Skeletal muscle tissue (tissue), 3 donors: ENCODE measurements at regions not wholly inside any gene's neighbourhood (a gene's known extent, or its start where the extent isn't known, plus 50 kb on each side); places are given as distances from the start of the nearest gene placed in this dataset.

ENCODE experiments used
- H3K27ac ChIP-seq: one replicate; pipeline ENCODE4 v1.7.0; 2013; ENCODE audit warnings: mild to moderate bottlenecking, low read depth, low read length, inconsistent platforms
- H3K27me3 ChIP-seq, 3 donors: one replicate each; pipeline ENCODE4 v1.7.0; 2013; ENCODE audit warnings: low read length in 3 of 3; ENCODE audit not compliant: control insufficient read depth in 3 of 3, insufficient read depth in 3 of 3
- H3K36me3 ChIP-seq, 3 donors: one replicate each; pipeline ENCODE4 v1.7.0; 2013; ENCODE audit warnings: low read length in 3 of 3; ENCODE audit not compliant: control insufficient read depth in 3 of 3, insufficient read depth in 3 of 3
- H3K4me1 ChIP-seq, 3 donors: one replicate each; pipeline ENCODE4 v1.7.0; 2013; ENCODE audit warnings: low read length in 3 of 3, mild to moderate bottlenecking in 3 of 3; ENCODE audit not compliant: control insufficient read depth in 3 of 3, insufficient read depth in 3 of 3
- H3K4me3 ChIP-seq, 3 donors: one replicate each; pipeline ENCODE4 v1.7.0; 2013; ENCODE audit warnings: low read length in 3 of 3
- H3K9ac ChIP-seq, 3 donors: one replicate each; pipeline ENCODE4 v1.7.0; 2013; ENCODE audit warnings: low read length in 3 of 3, mild to moderate bottlenecking in 3 of 3, moderate library complexity in 2 of 3, low read depth in 1 of 3
- H3K9me3 ChIP-seq, 3 donors: one replicate each; pipeline ENCODE4 v1.7.0; 2013; ENCODE audit warnings: low read length in 3 of 3; ENCODE audit not compliant: control insufficient read depth in 3 of 3
- donor health status: Osteomylitis.

DNA sequence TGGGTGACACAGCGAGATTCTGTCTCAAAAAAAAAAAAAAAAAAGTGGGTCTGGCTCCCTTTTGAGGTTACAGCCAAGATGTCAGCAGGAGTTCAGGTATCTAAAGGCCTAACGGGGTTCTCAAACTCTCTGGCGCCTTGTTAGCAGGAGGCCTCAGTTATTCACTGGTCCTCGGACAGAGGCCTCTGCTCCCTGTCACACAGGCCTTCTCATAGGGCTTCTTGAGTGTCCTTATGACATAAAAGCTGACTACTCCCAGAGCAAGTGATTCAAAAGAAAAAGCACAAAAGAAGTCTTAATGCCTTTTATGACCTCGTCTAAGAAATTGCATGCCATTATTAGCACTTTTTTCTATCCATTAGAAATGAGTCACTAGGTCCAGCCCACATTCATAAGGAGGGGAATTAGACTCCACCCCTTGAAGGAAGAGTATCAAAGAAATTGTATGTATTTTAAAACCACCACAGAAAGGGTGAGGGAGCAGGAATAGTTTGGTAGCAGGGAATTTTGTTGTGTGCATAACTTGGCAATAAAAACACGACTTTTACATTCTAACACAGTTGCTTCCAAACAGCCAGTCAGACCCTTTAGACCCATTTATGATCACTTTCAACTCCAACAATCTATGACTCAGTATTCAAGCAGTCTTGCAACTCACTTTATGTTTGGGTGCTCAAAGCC is 90.3 kb downstream of the MEX3B start:
- no peak overlapping the region for H3K27ac ChIP-seq
- H3K4me3 ChIP-seq, result no peak overlapping the region
- H3K36me3 ChIP-seq, result no peaks in the 10 kb centered on the region
- no peaks in the 10 kb centered on the region for H3K9me3 ChIP-seq
- H3K9ac ChIP-seq, result no peak overlapping the region
- H3K4me1 ChIP-seq, result no peaks in the 10 kb centered on the region
- no peaks in the 10 kb centered on the region for H3K27me3 ChIP-seq

DNA sequence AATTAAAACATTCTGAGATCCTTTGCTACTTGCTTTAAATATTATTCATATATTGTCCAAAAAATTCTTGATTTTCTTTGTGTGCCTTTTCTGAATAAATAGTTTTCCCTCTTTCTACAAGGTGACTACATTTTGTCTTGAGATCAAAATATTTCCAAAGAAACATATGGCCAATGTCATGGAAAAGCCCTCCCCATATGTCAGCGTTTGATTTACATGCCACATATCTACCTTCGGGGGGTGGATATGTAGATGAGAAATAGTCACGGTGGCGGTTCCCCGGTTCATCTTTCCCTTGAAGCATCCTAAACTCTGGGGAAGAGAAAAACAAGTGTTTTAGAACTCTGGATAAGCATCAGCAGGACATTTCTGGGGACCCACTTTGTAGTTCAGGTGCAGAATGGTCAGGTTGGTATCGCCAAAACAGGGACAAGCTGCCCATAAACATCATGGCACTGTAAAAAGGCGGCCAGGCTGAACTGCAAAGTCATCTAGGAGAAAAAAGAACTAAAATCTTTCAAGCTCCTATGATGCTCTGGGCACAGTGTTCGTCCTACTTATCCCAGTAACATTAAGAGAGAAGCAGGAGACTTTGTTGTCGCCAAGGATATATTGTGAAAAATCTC is 91.5 kb downstream of the MEX3B start:
- no peak overlapping the region for H3K27ac ChIP-seq
- no peak overlapping the region for H3K9ac ChIP-seq
- H3K4me1 ChIP-seq, result no peaks in the 10 kb centered on the region
- no peaks in the 10 kb centered on the region for H3K9me3 ChIP-seq
- no peak overlapping the region for H3K4me3 ChIP-seq
- H3K36me3 ChIP-seq, result no peaks in the 10 kb centered on the region
- H3K27me3 ChIP-seq, result no peaks in the 10 kb centered on the region

DNA sequence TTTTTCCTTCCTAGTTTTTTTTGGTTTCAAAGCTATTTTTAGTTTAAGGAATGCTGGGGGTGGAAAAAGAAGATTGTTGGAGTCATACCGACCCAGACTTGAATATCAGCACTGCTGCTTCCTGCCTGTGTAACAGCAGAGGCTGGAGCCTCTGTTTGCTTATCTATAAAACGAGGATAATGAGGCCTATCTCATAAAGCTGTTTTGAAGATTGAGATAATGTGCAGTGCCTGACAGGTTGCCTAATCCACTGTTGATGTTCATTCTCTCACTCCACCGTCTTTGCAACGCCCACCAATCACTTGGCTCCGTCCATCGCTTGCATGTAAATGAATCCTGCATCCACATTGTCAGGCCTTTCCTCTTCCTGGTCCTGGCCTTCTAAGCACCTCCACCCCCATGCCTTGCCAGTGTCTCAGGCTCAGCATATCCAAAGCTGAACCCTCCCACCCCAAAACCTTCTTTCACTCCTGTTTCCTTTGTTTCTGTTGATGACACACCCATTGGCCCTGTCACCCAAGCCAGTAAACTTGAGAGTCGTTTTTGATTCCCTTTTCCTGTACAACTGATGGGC is 94.9 kb downstream of the MEX3B start:
- Histone ChIP-seq H3K4me3 (no peak overlapping the region), H3K9ac (no peak overlapping the region), H3K36me3 (no peaks in the 10 kb centered on the region), H3K9me3 (no peaks in the 10 kb centered on the region), H3K27me3 (no peaks in the 10 kb centered on the region), H3K4me1 (no peaks in the 10 kb centered on the region), H3K27ac (no peak overlapping the region)

DNA sequence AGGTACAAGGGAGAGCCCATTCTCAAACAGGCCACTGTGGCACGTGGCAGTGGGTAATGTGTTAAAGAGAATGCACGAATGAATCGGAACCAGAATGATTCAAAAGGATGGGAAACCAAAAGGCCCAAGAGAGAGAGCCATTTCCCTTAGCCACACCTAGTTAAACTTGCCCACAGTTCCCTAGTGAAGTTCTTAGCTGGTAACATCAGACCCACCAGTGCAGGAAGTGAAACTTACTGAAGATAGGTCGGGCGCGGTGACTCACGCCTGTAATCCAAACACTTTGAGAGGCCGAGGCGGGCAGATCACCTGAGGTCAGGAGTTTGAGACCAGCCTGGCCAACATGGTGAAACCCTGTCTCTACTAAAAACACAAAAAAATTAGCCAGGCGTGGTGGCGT is 97.1 kb downstream of the MEX3B start:
- Histone ChIP-seq H3K4me3 (no peak overlapping the region), H3K27me3 (no peaks in the 10 kb centered on the region), H3K27ac (no peak overlapping the region), H3K4me1 (no peaks in the 10 kb centered on the region), H3K9me3 (peaks cover 0 to 2% (median 0%) of the 10 kb centered on the region in 3 donors), H3K36me3 (no peaks in the 10 kb centered on the region), H3K9ac (no peak overlapping the region)

DNA sequence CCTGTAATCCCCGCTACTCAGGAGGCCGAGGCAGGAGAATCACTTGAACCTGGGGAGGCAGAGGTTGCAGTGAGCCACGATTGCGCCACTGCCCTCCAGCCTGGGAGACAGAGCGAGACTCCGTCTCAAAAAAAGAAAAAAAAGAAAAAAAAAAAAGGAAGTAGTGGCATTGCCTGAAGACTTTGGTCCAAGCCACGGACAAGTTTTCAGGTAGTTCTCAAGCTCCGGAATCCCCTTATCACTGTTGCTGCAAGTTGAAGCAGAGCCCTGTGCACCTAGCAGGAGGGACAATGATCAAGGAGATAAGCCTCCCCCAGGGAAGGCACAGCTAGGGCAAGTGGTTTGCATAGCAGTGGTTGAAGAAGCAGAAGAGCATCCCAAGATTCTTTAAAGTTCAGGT is 97.6 kb downstream of the MEX3B start:
- Histone ChIP-seq H3K27ac (no peak overlapping the region), H3K27me3 (no peaks in the 10 kb centered on the region), H3K36me3 (no peaks in the 10 kb centered on the region), H3K4me3 (no peak overlapping the region), H3K9ac (no peak overlapping the region), H3K4me1 (no peaks in the 10 kb centered on the region), H3K9me3 (peaks cover 0 to 2% (median 0%) of the 10 kb centered on the region in 3 donors)

DNA sequence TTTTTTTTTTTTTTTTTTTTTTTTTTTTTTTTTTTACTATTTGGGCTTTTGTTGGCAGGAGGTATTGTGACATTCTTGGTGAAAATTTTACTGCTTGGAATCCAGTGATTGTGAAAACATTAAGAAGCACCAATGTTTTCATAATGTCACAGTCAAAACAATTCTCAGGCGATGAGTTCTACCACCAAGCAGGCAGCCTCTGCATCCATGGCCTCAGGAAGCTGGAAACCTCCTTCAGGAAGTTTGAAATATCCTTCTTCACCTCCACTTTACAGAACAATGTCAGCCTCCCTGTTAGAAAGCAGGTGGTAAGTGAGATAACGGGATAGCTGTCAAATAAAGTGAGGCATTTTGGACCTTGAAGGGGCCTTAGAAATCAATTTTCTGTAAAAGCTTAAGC is 98.3 kb downstream of the MEX3B start:
- no peak overlapping the region for H3K9ac ChIP-seq

DNA sequence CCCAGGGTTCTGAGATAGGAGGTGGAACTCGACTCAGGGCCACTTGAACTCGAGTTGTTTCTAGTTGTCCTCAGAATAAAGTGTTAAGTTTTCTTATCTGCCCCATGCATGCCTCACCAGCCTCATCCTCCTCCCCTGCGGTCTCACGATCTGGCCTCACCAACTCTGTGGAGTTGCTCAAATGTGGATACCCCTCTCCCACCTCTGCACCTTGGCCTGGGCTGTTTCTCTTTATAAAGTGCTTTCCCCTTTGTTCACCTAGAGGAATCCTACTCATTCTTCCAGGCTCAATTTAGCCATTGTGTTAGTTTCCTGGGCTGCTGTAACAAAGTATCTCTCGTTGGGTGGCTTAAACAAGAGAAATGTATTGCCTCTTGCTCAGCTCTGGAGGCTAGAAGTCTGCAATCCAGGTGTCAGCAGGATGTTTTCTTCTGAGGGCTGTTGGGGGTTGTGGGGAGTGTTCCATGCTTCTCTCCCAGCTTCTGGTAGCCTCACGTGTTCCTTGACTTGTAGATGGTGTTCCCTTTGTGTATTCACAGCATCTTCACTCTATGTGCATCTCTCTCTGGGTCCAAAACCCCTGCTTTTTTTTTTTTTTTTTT is 100.7 kb downstream of the MEX3B start:
- no peaks in the 10 kb centered on the region for H3K36me3 ChIP-seq
- no peak overlapping the region for H3K27ac ChIP-seq
- H3K9me3 ChIP-seq, result peaks cover 0 to 2% (median under 1%) of the 10 kb centered on the region in 3 donors
- H3K9ac ChIP-seq, result no peak overlapping the region
- no peaks in the 10 kb centered on the region for H3K27me3 ChIP-seq
- no peak overlapping the region for H3K4me3 ChIP-seq
- no peaks in the 10 kb centered on the region for H3K4me1 ChIP-seq

More for the DNA sequence above, 98.3 kb downstream of the MEX3B start:
- no peak overlapping the region for H3K27ac ChIP-seq
- no peak overlapping the region for H3K4me3 ChIP-seq
- H3K9me3 ChIP-seq, result peaks cover 0 to 2% (median 0%) of the 10 kb centered on the region in 3 donors
- H3K27me3 ChIP-seq, result no peaks in the 10 kb centered on the region
- no peaks in the 10 kb centered on the region for H3K4me1 ChIP-seq
- no peaks in the 10 kb centered on the region for H3K36me3 ChIP-seq

DNA sequence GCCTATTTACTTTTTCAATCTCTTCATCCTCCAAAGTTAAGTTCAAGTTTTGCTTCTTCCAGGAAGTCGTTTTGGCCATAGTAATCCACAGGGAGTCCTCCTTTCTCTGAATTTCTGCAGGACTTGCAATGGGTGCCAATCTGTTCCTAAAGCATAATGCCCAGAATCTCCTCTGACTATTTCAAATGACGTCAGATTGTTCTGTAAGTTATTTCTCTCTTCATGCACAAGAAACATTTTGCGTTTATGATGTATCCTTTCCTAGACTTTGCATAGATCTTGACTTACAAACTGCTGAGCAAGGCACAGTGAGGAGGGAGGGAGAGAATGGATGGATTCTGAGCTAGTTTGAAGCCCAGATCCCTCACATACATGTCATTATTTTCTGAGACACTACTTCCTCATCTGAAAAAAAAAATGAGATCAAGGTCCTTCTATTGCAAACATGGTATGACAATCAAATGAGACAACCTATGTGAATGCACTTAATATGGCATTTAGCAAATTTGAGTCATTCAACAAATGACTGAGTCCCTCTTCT is 103.1 kb downstream of the MEX3B start:
- Histone ChIP-seq H3K27me3 (no peaks in the 10 kb centered on the region), H3K9me3 (peaks cover 0 to 3% (median 2%) of the 10 kb centered on the region in 3 donors), H3K4me1 (no peaks in the 10 kb centered on the region), H3K27ac (no peak overlapping the region), H3K36me3 (no peaks in the 10 kb centered on the region), H3K4me3 (no peak overlapping the region), H3K9ac (no peak overlapping the region)

DNA sequence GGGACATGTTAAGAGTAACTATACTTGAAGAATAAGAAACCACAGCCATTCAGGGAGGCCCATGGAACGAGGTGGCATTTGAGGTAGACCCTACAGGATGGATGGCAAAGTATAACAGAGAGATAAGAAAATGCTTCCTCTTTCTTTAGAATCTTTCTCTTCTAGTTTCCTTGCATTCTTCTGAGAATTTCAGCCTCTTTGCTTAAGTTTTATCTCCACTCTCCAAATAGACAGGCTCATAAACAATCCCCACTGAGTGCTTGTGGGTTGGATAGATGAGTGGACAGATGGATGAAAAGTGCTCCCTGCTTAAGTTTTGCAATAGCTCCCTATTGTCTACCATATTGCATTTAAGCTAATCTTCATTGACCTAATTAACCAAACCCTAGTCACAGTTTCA is 103.7 kb downstream of the MEX3B start:
- Histone ChIP-seq H3K9ac (no peak overlapping the region), H3K27ac (no peak overlapping the region), H3K9me3 (peaks cover 0 to 3% (median 2%) of the 10 kb centered on the region in 3 donors), H3K4me1 (no peaks in the 10 kb centered on the region), H3K36me3 (no peaks in the 10 kb centered on the region), H3K27me3 (no peaks in the 10 kb centered on the region), H3K4me3 (no peak overlapping the region)

DNA sequence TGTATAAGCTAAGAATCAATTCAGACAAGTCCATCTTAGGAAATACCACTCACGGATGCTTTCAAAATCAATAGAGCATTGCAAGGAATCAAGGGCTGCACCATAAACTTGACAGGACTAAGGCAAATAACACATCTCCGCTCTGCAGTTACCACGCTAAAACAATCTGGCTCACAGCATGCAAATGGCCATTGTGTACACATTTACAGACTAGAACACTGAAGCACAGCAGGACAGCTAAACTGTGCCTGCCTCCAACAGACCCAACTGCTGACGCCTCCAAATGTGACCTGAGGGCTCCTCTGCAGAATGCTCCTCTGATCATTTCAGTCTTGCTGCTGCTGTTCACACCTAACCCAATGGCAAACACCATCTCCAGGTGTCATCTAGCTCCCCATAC is 104.3 kb downstream of the MEX3B start:
- Histone ChIP-seq H3K4me3 (no peak overlapping the region), H3K27me3 (no peaks in the 10 kb centered on the region), H3K9me3 (peaks cover 0 to 3% (median 2%) of the 10 kb centered on the region in 3 donors), H3K27ac (no peak overlapping the region), H3K9ac (no peak overlapping the region), H3K36me3 (no peaks in the 10 kb centered on the region), H3K4me1 (no peaks in the 10 kb centered on the region)
